HG02970 (cell line): ENCODE measurements at regions not wholly inside any gene's neighbourhood (a gene's known extent, or its start where the extent isn't known, plus 50 kb on each side); places are given as distances from the start of the nearest gene placed in this dataset.
"Not testable (repeated sequence)": the region's sequence is repeated elsewhere in the genome, so short reads cannot be mapped to it uniquely, and the experiment has no call there.

Experiments
- ATAC-seq: cut with Tn5 transposase; IDR thresholded peaks from one replicate; pipeline ENCODE4 v1.9.1; 2021; ENCODE audit warnings: mild to moderate bottlenecking, moderate library complexity, moderate number of reproducible peaks; ENCODE audit not compliant: unreplicated experiment, low FRiP score

DNA sequence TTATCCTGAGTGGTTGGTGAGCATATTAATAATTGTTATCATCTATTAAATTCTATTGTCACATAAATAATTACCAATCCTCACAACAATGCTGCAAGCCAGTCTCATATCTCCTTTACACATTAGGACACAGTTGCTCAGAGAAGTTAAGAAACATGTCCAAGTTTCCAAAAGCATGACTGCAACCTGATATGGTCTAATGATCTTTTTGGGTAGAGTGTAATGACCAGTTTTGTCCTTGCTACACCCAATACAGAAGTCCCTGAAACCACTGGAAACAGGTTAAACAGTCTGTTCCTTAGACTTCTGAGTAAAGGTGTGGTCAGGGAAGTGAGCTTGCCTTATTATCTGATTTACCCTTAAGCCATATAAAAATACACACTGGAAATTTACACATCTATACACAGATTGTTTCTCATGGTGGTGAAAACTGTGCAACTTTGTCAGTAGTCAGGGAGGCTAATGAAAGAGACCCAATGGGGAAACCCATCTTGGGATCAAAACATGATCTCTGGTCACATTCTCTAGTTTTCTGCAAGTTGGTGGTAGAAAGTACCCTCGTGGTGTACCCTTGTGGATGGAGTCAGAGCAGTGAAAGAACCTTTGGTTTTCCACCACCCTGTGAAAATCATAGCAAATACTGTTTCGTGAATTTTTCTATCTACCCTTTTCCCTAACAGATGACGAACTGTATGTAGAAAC lies 146.0 kb upstream of the KLF12 start:
- no peak for ATAC-seq

GRCh38 chr13:74278901-74279300 lies 144.7 kb upstream of the KLF12 start:
- ATAC-seq, result no peak

DNA sequence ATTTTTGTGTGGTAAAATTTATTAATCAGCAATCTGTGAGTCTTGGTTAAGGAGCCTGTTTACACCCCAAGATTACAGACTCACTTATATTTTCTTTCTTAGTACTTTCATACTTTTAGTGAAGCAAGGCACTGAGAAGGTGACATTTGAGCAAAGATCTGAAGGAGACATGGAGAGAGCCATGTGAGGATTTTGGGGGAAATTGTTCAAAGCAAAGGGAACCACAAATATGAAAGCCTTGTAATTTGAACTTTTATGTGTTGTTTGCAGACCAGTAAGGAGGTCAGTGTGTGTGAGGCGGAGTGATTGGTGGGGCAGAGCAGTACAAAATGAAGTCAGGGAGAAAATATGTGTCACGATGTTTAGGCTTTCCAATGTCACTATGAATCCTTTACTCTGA lies 140.7 kb upstream of the KLF12 start:
- ATAC-seq, result no peak

DNA sequence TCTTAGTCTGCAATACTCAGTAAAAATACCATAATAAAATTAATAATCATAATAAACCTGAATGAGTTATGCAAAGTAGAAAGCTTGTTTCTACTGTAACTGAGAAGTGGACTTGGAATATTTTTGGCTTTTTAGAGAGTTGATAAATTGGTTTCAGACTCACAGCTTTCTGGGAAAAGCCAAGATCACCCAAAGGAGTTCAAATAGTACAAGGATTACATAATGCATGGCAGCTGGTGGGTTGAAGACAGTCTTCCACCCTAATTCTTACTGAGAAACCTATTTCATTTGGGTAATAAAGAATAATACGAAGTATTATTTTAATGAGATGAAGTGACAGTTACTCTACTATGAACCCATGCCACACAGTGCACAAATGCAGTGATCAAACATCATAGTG lies 139.4 kb upstream of the KLF12 start:
- no peak for ATAC-seq

DNA sequence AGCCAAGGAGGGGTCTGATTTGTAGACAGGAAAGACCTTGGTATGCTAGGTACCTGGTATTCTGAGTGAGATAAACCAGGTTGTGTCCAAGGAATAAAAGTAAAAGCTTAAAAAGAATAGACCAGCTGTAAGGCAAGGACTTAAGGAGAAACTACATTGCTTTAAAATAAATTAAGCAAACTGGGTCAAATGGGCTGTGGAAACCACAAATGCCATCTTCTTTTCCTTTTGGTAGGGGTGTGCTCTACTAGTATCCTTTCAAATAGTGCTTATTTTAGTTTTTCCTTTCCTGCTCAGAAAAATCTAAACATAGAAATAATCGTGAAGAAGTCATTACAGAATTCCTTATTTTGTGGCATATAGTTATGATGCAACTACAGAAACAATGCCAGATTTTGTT lies 138.6 kb upstream of the KLF12 start:
- ATAC-seq, result no peak

DNA sequence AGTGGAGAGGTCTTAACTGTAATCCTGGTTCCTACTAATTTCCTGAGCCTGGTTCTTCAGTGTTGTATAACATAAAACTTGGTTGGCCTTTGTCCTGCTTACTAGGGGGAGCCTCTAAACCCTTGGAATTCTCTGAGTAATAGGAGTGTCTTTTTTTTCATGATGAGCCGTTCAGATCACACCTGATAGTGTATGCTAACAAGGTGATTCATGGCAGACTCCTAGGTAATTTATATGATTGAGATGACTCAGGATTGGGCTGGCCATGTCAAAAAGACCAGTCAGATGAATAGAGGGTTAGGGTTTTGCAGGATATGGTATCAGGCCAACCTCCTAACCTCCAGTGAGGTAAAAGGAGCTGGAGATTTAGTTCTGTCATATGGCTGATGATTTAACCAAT lies 135.8 kb upstream of the KLF12 start:
- ATAC-seq, result no peak

DNA sequence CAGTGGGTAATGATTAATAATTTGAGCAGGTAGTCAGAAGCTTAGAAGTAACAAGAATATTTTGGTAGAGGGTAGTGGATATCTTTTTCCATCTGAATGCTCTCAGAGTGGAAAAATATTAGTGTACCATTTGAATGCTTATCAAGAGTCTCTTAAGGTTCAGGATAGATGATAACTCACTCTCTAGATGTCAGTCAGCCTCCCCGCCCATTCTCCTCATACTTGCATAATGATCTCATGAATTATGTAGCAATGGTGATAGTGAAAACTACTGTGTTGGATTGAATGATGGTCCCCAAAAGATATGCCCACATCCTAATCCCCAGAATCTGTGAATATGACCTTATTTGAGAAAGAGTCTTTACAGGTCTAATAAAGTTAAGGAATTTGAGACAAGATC lies 132.7 kb upstream of the KLF12 start:
- ATAC-seq, result no peak

DNA sequence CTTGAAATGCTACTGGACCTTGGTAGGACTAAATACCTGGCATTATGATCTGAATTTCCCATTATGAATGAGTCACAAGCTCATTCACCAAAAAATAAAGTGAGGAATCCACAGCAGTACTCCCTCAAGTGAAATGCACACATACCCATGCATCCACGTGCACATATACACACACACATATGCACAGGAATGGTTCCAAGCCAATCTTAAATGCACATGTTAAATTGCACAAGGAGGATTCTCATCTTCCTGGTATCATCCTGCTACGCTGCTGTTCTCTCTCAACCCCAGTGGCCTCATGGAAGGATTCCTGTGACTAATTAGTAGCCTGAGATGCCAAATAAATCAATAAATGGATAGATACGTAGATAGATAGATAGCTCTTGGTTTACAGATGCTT lies 132.1 kb upstream of the KLF12 start:
- no peak for ATAC-seq

GRCh38 chr13:74264333-74264732 lies 130.1 kb upstream of the KLF12 start:
- no peak for ATAC-seq

DNA sequence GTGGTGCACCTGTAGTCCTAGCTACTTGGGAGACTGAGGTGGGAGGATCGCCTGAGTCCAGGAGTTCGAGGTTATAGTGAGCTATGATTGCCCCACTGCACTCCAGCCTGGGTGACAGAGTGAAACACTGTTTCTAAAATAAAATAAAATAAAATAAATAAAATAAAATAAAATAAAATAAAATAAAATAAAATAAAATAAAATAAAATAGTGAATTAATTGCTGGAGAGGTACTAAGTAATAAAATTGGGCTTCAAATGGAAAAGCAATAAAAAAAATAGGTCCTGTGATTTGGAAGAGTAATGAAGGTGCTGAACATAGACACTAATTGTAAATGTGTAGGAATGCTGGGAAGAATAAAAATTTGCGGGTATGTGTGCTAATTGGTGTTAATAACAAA lies 126.2 kb upstream of the KLF12 start:
- ATAC-seq, result not testable (repeated sequence)

DNA sequence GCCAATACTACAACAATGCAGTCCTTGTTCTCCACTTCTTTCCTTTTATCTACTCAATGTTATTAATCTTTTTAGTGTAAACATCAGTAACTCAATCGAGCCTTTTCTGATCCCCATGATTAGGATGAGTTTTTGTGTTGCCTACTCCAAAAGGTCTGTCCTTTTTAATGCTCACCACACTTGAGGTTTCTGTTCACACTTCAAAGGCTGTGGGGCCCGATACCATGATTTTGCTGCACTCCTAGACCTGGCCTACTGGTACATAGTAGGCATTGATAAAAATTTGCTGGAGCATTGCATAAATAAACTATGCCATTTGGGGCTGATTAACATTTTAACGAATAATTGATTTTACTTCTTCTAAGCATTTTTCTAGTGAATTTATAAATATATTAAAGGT lies 125.4 kb upstream of the KLF12 start:
- no peak for ATAC-seq

DNA sequence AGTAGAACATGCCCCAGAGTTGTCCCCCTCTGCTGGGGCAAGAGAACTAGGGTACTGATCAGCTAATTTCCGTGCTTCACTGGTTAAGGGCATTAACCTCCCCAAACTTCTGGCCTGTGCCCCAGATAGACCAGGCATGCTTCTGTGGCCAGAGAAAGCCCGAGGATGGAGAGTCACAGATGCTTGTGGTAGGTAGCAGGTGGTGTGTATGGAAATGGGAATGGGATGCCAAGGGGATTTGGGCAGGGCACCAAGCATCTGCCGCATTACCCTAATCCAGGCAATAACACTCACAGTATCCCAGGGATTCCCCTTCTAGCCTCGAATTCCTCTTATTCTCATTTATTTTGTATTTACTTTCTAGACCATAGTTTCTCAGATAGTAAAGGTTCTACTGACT lies 124.8 kb upstream of the KLF12 start:
- no peak for ATAC-seq

GRCh38 chr13:74256969-74257368 lies 122.8 kb upstream of the KLF12 start:
- ATAC-seq, result no peak

GRCh38 chr13:74253161-74253560 lies 119.0 kb upstream of the KLF12 start:
- no peak for ATAC-seq

DNA sequence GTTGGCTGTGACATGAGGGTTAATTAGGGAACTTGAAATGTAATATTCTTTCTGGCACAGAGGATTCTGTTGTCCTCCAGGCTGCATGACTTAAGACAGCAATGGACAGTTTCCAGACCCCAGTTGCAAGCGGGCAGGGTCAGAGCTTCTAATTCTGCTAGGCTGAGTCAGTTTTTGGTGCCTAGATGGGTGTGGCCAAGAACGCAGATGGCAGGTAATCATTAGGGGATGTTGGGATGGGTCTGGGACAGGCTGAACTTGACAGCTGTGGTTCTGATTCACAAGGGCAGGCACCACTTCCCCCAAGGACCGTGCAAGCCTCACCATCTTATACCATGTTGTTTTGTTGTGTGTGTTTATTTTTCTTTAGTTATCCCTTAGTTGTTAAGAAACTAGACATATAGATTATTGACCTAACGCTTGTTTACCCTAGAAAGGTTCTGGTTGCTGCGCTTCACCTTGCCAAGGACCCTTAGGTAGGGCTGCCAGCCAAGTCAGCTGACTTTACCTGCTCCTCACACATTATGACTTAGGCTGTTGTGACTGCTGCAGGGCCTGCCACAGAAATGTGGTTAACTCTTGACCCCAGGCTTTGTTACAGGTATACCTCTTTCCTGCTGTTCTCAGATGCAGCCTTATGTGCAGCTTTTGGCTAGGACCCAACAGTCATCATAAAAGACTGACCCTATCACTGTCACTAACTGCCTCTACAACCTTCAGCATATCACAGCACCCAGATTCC lies 117.7 kb upstream of the KLF12 start:
- ATAC-seq, result no peak

DNA sequence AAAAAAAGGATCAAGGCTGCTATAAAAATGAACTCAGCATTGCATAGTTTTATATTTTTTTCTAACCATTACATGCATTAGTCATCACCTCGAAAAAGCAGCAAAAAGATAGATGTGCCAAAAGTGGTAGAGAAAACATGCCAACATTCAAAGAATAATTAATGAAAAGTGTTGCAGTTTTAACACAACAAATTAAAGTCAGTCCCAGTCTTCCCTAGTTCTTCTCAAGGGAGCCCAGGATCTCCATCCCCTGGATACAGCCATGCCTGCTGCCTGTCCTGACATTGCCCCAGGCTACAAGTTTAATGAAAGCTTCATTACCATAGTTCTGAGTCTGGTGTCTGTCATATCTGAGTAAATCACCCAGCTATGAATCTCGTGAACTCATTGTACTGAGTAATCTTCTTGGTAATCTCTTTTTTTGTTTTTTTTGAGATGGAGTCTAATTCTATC lies 116.6 kb upstream of the KLF12 start:
- no peak for ATAC-seq

- no peak for ATAC-seq
Measured at GRCh38 chr13:74248477-74248876, 114.3 kb upstream of the KLF12 start.

DNA sequence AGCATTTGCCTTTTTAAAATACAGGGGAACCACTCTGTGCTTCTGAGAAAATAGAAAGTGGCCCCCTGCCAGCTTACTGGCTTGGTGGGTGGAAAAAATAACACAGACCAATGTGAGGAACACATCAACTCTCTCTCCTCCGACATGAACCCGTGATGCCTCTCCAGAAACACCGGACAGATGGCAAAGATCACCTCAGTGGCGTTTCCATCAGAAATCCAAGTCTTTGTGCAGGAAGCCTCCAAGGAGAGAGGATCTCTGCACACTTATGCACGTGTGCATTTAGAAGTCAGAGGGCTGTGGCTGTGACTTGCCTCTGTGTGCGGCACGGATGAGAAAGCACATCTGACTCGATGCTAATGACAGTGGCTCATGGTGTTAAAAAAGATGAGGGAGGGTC lies 112.3 kb upstream of the KLF12 start:
- ATAC-seq, result no peak

GRCh38 chr13:74243637-74244526 lies 109.7 kb upstream of the KLF12 start:
- no peak for ATAC-seq

DNA sequence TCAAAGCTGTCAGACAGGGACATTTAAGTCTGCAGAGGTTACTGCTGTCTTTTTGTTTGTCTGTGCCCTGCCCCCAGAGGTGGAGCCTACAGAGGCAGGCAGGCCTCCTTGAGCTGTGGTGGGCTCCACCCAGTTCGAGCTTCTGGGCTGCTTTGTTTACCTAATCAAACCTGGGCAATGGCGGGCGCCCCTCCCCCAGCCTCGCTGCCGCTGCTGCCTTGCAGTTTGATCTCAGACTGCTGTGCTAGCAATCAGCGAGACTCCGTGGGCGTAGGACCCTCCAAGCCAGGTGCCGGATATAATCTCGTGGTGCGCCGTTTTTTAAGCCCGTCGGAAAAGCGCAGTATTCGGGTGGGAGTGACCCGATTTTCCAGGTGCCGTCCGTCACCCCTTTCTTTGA lies 107.1 kb upstream of the KLF12 start:
- not testable (repeated sequence) for ATAC-seq

DNA sequence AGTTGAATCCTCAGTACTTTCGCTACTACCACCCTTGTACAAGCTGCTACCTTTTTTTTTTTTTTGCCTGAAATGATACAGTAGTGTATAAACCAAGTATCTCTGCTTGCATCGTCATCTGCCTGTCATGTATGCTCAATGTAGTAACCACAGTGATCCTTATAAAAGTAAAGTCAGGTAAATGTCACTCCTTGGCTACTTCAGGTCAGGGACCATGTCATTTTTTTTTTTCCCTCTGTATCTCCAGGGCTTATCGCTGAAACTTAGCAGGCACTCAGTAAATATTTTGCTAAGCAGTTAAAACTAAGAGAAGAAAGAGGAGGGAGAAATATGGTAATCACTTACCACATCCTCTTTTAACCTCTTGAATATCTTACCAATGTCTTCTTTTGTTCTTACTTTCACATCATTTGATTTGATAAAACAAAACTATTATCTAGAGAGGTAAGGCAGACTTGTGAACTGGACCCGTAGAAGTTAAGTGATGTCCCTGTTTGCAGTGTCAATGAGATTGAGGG lies 96.8 kb upstream of the KLF12 start:
- no peak for ATAC-seq
